NCI-H1694 (cell line): ENCODE measurements at regions not wholly inside any gene's neighbourhood (a gene's known extent, or its start where the extent isn't known, plus 50 kb on each side); places are given as distances from the start of the nearest gene placed in this dataset.

ENCODE experiments used
- DNase-seq: peaks from one replicate; lab custom pipeline; 2025; lab: John Stamatoyannopoulos, UW

GRCh38 chr3:137204409-137204808 lies 246.6 kb downstream of the IL20RB start:
- DNase-seq, result no peak

GRCh38 chr3:137205394-137206045 lies 247.7 kb downstream of the IL20RB start:
- DNase-seq, result no peak

- DNase-seq, result no peak
These were observed 249.8 kb downstream of the IL20RB start for GRCh38 chr3:137207616-137208015.

GRCh38 chr3:137217733-137218132 lies 259.9 kb downstream of the IL20RB start:
- no peak for DNase-seq

- no peak for DNase-seq
These were observed 262.1 kb downstream of the IL20RB start for GRCh38 chr3:137219801-137220445.

GRCh38 chr3:137222736-137223225 lies 265.0 kb downstream of the IL20RB start:
- peak; percentile 15 for DNase-seq

- DNase-seq, result no peak
These were observed 266.7 kb downstream of the IL20RB start for GRCh38 chr3:137224464-137224863.

GRCh38 chr3:137242836-137243400 lies 285.1 kb downstream of the IL20RB start:
- DNase-seq, result no peak

- no peak for DNase-seq
These were observed 288.7 kb downstream of the IL20RB start for GRCh38 chr3:137246491-137246890.

- DNase-seq, result no peak
These were observed 291.6 kb downstream of the IL20RB start for GRCh38 chr3:137249311-137249940.

GRCh38 chr3:137259089-137259488 lies 301.3 kb downstream of the IL20RB start:
- no peak for DNase-seq

- DNase-seq, result peak; percentile 60
These were observed 301.9 kb downstream of the IL20RB start for GRCh38 chr3:137259701-137260100.

- peak; percentile 97 for DNase-seq
These were observed 306.5 kb downstream of the IL20RB start for GRCh38 chr3:137264071-137264820.

- DNase-seq, result no peak
These were observed 307.1 kb downstream of the IL20RB start for GRCh38 chr3:137264843-137265330.

GRCh38 chr3:137282871-137283270 lies 325.1 kb downstream of the IL20RB start:
- DNase-seq, result no peak

- no peak for DNase-seq
These were observed 328.1 kb downstream of the IL20RB start for GRCh38 chr3:137285924-137286323.

- DNase-seq, result no peak
These were observed 335.3 kb downstream of the IL20RB start for GRCh38 chr3:137293086-137293485.

GRCh38 chr3:137294139-137294538 lies 336.4 kb downstream of the IL20RB start:
- DNase-seq, result no peak

- DNase-seq, result no peak
These were observed 337.1 kb downstream of the IL20RB start for GRCh38 chr3:137294839-137295238.

- DNase-seq, result no peak
These were observed 337.6 kb downstream of the IL20RB start for GRCh38 chr3:137295336-137295735.

GRCh38 chr3:137296116-137296515 lies 338.3 kb downstream of the IL20RB start:
- DNase-seq, result no peak

GRCh38 chr3:137297770-137298169 lies 340.0 kb downstream of the IL20RB start:
- DNase-seq, result no peak
